Neuronal stem cell (in vitro differentiated cells): ENCODE measurements at regions not wholly inside any gene's neighbourhood (a gene's known extent, or its start where the extent isn't known, plus 50 kb on each side); places are given as distances from the start of the nearest gene placed in this dataset.

Experiments
- DNase-seq: peaks from one replicate; pipeline ENCODE4 v3.0.0-alpha.2; 2013; ENCODE audit warnings: low spot score
- H2AFZ ChIP-seq: one replicate; pipeline ENCODE4 v1.6.1; 2013; ENCODE audit warnings: mild to moderate bottlenecking, low read length, inconsistent platforms
- H2AK5ac ChIP-seq: 2 replicates; pipeline ENCODE4 v1.6.1; 2013; ENCODE audit warnings: low read depth, mild to moderate bottlenecking, inconsistent platforms, low read length, moderate library complexity, mixed read lengths
- H2BK120ac ChIP-seq: 2 replicates; pipeline ENCODE4 v1.6.1; 2013; ENCODE audit warnings: low read depth, mild to moderate bottlenecking, inconsistent platforms, low read length, moderate library complexity, mixed read lengths
- H2BK12ac ChIP-seq: one replicate; pipeline ENCODE4 v1.6.1; 2013; ENCODE audit warnings: low read length, inconsistent platforms
- H2BK15ac ChIP-seq: 2 replicates; pipeline ENCODE4 v1.6.1; 2013; ENCODE audit warnings: mild to moderate bottlenecking, low read length, inconsistent platforms, mixed read lengths
- H2BK5ac ChIP-seq: one replicate; pipeline ENCODE4 v1.6.1; 2013; ENCODE audit warnings: inconsistent platforms, mild to moderate bottlenecking, low read length, moderate library complexity
- H3K14ac ChIP-seq: one replicate; pipeline ENCODE4 v1.6.1; 2013; ENCODE audit warnings: low read length, inconsistent platforms
- H3K18ac ChIP-seq: 2 replicates; pipeline ENCODE4 v1.6.1; 2013; ENCODE audit warnings: low read length, inconsistent platforms
- H3K23ac ChIP-seq: 2 replicates; pipeline ENCODE4 v1.6.1; 2013; ENCODE audit warnings: low read depth, mild to moderate bottlenecking, mixed read lengths, low read length, inconsistent platforms; ENCODE audit not compliant: poor library complexity
- H3K27ac ChIP-seq: replicated peaks from 3 replicates; pipeline ENCODE4 v1.5.1; 2013; ENCODE audit warnings: low read length, inconsistent platforms
- H3K27me3 ChIP-seq, 3 experiments: 2 replicates each; pipeline ENCODE4 v1.6.1; 2013; ENCODE audit warnings: low read length in 3 of 3, mild to moderate bottlenecking in 2 of 3, inconsistent platforms in 1 of 3, low read depth in 1 of 3, mixed read lengths in 1 of 3, moderate library complexity in 1 of 3; ENCODE audit not compliant: control insufficient read depth in 3 of 3, insufficient read depth in 3 of 3
- H3K36me3 ChIP-seq, 2 donors: replicated peaks in 1 of 2; 2 replicates each; pipeline ENCODE4 v1.6.1; 2013; ENCODE audit warnings: low read length in 2 of 2; ENCODE audit not compliant: control insufficient read depth in 2 of 2, insufficient read depth in 2 of 2
- H3K4ac ChIP-seq: 2 replicates; pipeline ENCODE4 v1.6.1; 2013; ENCODE audit warnings: inconsistent platforms, mild to moderate bottlenecking, low read length, moderate library complexity
- H3K4me1 ChIP-seq, 2 donors: 1 replicate in 1 of 2; 2 replicates in 1 of 2; pipeline ENCODE4 v1.6.1; 2013; ENCODE audit warnings: low read length in 2 of 2, low read depth in 1 of 2; ENCODE audit not compliant: control insufficient read depth in 2 of 2, insufficient read depth in 1 of 2
- H3K4me2 ChIP-seq: one replicate; pipeline ENCODE4 v1.6.1; 2013; ENCODE audit warnings: mild to moderate bottlenecking, low read length, inconsistent platforms; ENCODE audit not compliant: insufficient read depth, poor library complexity, severe bottlenecking
- H3K4me3 ChIP-seq, 2 donors: 2 replicates each; pipeline ENCODE4 v1.5.1; 2013; ENCODE audit warnings: low read length in 2 of 2, mild to moderate bottlenecking in 2 of 2, inconsistent platforms in 1 of 2, moderate library complexity in 1 of 2
- H3K79me1 ChIP-seq: one replicate; pipeline ENCODE4 v1.6.1; 2013; ENCODE audit warnings: low read depth, mild to moderate bottlenecking, inconsistent platforms, low read length, moderate library complexity
- H3K9ac ChIP-seq: one replicate; pipeline ENCODE4 v1.6.1; 2013; ENCODE audit warnings: mild to moderate bottlenecking, low read depth, low read length, inconsistent platforms; ENCODE audit not compliant: poor library complexity
- H3K9me3 ChIP-seq, 2 donors: replicated peaks in 1 of 2; 2 replicates each; pipeline versions ENCODE3 to v1.6.1; 2013; ENCODE audit warnings: low read length in 2 of 2, mild to moderate bottlenecking in 2 of 2, inconsistent platforms in 1 of 2, low read depth in 1 of 2, mixed read lengths in 1 of 2, moderate library complexity in 1 of 2; ENCODE audit not compliant: control insufficient read depth in 2 of 2, insufficient read depth in 1 of 2
- H4K8ac ChIP-seq: one replicate; pipeline ENCODE4 v1.6.1; 2013; ENCODE audit warnings: low read depth, mild to moderate bottlenecking, inconsistent platforms, low read length, moderate library complexity
- H4K91ac ChIP-seq: one replicate; pipeline ENCODE4 v1.6.1; 2013; ENCODE audit warnings: low read length, low read depth, mild to moderate bottlenecking, inconsistent platforms; ENCODE audit not compliant: poor library complexity
- WGBS, 2 donors: extraction: QIAGEN DNeasy Blood & Tissue Kit; methylation state at CpG; one replicate each; pipeline ENCODE4 v1.1.7; 2013; ENCODE audit warnings: missing lambda C conversion rate in 2 of 2, mixed read lengths in 1 of 2; ENCODE audit not compliant: insufficient read length in 2 of 2, insufficient replicate concordance in 1 of 2; ENCODE audit errors: extremely low coverage in 2 of 2; 5-methylcytosine and 5-hydroxymethylcytosine counted together

DNA sequence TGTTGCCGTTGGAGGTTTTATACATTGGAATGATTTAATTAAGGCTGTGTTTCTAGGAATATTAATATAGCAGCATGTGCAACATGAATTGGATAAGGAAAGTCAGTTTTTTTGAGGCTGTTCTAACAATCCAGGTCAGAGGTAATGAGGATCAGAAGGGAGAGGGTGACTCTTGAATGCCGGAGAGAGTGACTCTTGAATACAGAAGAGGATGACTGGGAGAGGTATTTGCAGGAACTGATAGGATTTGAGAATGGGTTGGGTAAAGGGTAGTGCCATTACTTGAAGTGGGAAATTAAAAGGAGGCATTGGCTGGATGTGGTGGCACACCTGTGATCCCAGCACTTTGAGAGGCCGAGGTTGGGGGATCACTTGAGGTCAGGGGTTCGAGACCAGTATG, 55.6 kb upstream of the MACF1 start:
- Histone ChIP-seq H3K36me3 (peaks cover 0 to 8% of the 10 kb centered on the region in 2 donors), H3K4me1 (peaks cover 17 to 31% of the 10 kb centered on the region in 2 donors), H3K9me3 (no peaks in the 10 kb centered on the region), H2AK5ac (no peak overlapping the region), H2BK12ac (no peak overlapping the region), H3K9ac (no peak overlapping the region), H3K4me3 (no peak overlapping the region), H2AFZ (no peak overlapping the region), H2BK5ac (no peak overlapping the region), H3K27me3 (no peaks in the 10 kb centered on the region), H2BK120ac (no peak overlapping the region), H2BK15ac (no peak overlapping the region), H4K8ac (no peak overlapping the region), H3K14ac (no peak overlapping the region), H4K91ac (no peak overlapping the region), H3K4ac (no peak overlapping the region), H3K4me2 (no peak overlapping the region), H3K23ac (no peak overlapping the region), H3K27ac (peak overlapping the region; percentile 7), H3K79me1 (no peaks in the 10 kb centered on the region), H3K18ac (no peak overlapping the region)
- WGBS, 2 donors = no CpG with 5 or more reads among the region's 4 CpGs
- no peak for DNase-seq

DNA sequence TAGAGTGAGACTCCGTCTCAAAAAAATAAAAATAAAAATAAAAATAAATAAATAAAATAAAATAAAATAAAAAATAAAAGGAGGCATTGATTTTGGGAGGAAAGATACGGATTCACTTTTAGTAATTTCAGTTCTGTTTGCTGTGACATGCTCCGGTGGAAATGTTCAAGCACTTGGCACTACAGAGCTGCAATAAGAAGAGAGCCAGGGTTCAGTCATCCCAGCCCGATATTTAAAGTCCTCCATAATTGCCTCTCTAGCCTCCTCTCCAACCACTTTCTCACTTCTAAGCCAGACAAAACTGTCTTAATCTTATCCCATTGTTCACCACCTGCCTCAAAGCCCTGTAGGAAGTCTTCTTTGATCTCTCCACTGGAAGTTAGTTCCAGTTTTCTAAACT, 55.0 kb upstream of the MACF1 start:
- H3K27me3 ChIP-seq = no peaks in the 10 kb centered on the region
- H2BK120ac ChIP-seq = no peak overlapping the region
- H3K4ac ChIP-seq = no peak overlapping the region
- H2AFZ ChIP-seq = no peak overlapping the region
- no peak overlapping the region for H3K9ac ChIP-seq
- H3K18ac ChIP-seq = no peak overlapping the region
- WGBS, 2 donors = no CpG with 5 or more reads among the region's 4 CpGs
- no peak overlapping the region for H3K4me2 ChIP-seq
- H3K23ac ChIP-seq = no peak overlapping the region
- DNase-seq = no peak
- no peak overlapping the region for H2BK15ac ChIP-seq
- H3K4me1 ChIP-seq = peaks cover 23 to 35% of the 10 kb centered on the region in 2 donors
- no peaks in the 10 kb centered on the region for H3K79me1 ChIP-seq
- no peak overlapping the region for H2BK12ac ChIP-seq
- H2AK5ac ChIP-seq = no peak overlapping the region
- H2BK5ac ChIP-seq = no peak overlapping the region
- H4K91ac ChIP-seq = no peak overlapping the region
- no peak overlapping the region for H3K4me3 ChIP-seq
- H3K36me3 ChIP-seq = peaks cover 3 to 14% of the 10 kb centered on the region in 2 donors
- H3K14ac ChIP-seq = no peak overlapping the region
- no peak overlapping the region for H3K27ac ChIP-seq
- no peak overlapping the region for H4K8ac ChIP-seq
- no peaks in the 10 kb centered on the region for H3K9me3 ChIP-seq

DNA sequence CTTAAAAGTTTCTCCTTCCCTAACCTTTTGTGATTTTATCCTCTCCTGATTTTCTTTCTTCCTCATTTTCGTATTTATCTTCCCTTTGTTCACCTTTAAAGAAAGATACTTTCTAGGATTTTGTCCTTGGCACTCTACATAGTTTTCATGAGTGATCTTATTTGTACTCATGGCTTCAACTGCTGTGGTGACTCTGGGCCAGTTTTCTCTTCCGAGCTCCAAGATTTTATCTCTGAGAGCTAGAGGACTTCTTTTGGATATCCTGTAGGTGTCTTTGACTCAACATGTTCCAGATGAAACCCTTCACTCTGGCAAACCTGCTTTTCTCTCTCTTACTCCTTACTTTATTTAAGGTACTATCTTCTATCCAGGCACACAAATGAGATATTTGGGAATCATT, 53.7 kb upstream of the MACF1 start:
- Histone ChIP-seq H3K4me3 (no peak overlapping the region), H3K36me3 (peaks cover 3 to 21% of the 10 kb centered on the region in 2 donors), H3K18ac (no peak overlapping the region), H3K79me1 (no peaks in the 10 kb centered on the region), H3K9ac (no peak overlapping the region), H3K27ac (no peak overlapping the region), H3K27me3 (no peaks in the 10 kb centered on the region), H3K4me2 (no peak overlapping the region), H3K4me1 (peaks cover 29 to 30% of the 10 kb centered on the region in 2 donors), H2BK5ac (no peak overlapping the region), H2AK5ac (no peak overlapping the region), H4K91ac (no peak overlapping the region), H4K8ac (no peak overlapping the region), H2AFZ (no peak overlapping the region), H3K23ac (no peak overlapping the region), H3K4ac (no peak overlapping the region), H3K14ac (no peak overlapping the region), H3K9me3 (no peaks in the 10 kb centered on the region), H2BK12ac (no peak overlapping the region), H2BK120ac (no peak overlapping the region), H2BK15ac (no peak overlapping the region)
- no peak for DNase-seq
- WGBS, 2 donors = no CpG with 5 or more reads among the region's 2 CpGs

DNA sequence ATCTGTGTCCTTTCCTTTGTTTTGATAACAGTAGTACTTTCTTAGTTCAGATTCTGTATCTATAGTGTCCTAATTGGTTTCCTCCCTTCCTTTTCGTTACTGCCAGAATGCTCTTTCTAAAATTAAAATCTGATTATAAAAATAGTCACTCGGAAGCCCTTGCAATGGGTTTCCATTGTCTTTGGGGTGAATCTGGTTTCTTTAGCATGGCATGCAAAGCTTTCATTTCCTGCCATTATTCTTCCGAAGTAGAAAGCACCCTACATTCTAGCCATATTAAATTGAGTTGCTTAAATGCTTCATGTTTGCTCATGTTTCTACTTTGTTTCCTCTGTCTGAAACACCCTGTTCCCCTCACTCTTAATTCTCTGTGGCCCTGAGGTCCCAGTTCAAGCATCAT, 53.2 kb upstream of the MACF1 start:
- Histone ChIP-seq H3K79me1 (no peaks in the 10 kb centered on the region), H3K14ac (no peak overlapping the region), H3K27ac (no peak overlapping the region), H3K9ac (no peak overlapping the region), H2BK120ac (no peak overlapping the region), H3K9me3 (no peaks in the 10 kb centered on the region), H3K23ac (no peak overlapping the region), H4K91ac (no peak overlapping the region), H3K4ac (no peak overlapping the region), H4K8ac (no peak overlapping the region), H2AK5ac (no peak overlapping the region), H3K36me3 (peaks cover 3 to 21% of the 10 kb centered on the region in 2 donors), H2BK15ac (no peak overlapping the region), H2AFZ (no peak overlapping the region), H3K27me3 (no peaks in the 10 kb centered on the region), H3K18ac (no peak overlapping the region), H3K4me1 (peaks cover 29 to 30% of the 10 kb centered on the region in 2 donors), H2BK5ac (no peak overlapping the region), H2BK12ac (no peak overlapping the region), H3K4me2 (no peak overlapping the region), H3K4me3 (no peak overlapping the region)
- DNase-seq = no peak
- no CpG with 5 or more reads among the region's 3 CpGs for WGBS, 2 donors
